ENCODE measurements at regions not wholly inside any gene's neighbourhood (a gene's known extent, or its start where the extent isn't known, plus 50 kb on each side); places are given as distances from the start of the nearest gene placed in this dataset.

- no peak for DNase-seq (ENCODE audit: low read depth, low spot score)
These were observed 298.3 kb downstream of the MATN1 start for GRCh38 chr1:30425046-30425445.

GRCh38 chr1:30423570-30423969 is 299.8 kb downstream of the MATN1 start:
- DNase-seq (ENCODE audit: low read depth, low spot score), result no peak

DNA sequence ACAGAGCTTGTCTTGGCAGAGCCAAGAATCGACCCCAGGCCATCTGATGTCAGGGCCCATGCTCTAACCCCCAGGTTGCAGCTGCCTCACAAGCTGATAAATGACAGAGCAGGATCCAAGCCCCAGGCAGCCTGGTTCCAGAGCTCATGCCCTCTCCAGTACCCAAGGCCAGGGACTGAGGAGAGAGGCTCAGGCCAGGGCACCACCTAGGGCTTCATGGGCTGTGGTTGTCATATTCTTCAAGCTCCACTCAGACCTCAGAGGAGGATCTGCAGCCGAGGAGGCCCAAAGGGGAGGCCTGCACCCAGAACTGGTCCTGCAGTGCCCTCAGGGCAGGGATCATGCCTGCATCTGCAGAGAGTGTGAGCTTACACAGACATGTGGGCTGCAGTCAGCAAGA is 301.1 kb downstream of the MATN1 start:
- no peak for DNase-seq (ENCODE audit: low read depth, low spot score)

DNA sequence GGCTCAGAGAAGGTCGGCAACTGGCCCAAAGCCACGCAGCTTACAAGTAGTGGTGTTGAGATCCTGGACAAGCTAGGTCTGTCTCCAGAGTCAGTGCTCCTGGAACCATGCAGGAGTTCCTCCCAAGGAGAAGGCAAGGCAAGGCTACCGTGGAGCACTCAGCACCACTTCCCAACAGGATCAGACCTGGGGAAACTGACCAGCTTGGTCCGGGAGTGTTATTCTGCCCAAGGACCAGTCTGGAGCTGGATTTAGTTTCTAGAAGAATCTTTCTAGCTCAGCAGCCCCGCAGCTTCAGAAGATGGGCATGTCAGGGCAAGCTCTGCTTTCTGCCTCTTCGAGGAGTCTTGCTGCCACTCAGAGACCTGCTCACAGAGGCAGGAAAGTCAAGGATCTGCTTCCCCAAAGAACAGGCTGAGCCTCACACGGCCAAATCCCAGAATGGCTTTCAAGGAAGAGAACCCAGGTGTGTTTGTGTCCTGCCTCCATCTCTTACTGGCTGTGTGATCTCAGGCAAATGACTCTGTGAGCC is 302.8 kb downstream of the MATN1 start:
- no peak for DNase-seq (ENCODE audit: low read depth, low spot score)

DNA sequence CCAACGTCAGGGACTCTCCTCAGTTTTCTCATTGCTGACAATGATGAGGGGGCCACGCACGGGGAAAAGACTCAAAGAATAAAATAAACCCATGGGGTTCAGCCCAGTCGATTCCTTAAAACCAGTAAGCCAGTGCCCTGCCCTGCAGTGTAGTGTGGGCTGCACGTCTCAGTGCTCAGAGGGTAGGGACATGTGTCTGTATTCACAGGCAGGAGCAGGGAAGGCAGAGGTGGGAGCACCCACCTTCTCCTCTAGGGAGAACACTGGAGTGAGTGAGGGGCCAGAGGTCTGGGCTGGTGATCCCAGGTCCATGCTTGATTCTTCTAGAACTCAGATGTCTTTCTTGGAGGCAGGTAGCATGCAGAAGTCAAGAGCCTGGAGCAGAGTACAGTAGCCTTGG is 303.6 kb downstream of the MATN1 start:
- DNase-seq (ENCODE audit: low read depth, low spot score), result no peak

DNA sequence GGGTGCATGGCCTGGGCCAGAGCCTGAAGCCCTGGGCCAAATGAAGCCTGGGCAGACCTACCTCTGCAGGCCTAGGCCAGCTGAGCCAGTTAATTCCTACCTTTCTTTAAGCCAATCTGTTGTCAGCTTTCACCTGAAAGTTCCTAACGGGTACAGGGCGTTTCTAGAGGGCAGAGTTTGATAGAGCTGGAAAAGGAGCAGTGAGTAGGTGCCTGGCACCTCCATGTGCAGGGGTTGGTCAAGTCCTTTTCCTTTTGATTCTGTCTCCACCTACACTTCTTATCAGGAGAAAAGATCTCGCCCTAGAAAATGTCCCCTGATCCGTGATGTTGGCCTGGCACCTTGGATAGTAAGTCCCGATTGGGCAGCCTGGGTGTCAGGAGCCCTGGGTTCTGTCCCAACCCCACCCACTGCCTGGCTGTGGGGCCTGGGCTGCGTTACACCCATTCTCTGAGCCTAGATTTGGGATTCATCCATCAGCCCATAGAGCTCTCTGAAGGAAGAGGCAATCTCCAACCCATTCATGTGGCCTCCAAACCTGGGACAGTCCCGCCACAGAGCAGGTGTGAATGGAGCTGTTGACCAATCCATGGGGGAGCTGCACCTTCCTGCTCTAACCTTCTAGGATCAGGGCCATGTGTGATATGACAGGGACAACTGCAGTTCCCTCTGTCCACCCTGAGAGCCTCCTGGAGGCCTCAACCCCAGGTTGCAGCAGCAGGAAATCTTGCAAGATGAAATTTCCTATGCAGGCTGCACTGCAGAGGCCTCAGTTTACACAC is 304.3 kb downstream of the MATN1 start:
- DNase-seq (ENCODE audit: low read depth, low spot score), result no peak

- no peak for DNase-seq (ENCODE audit: low read depth, low spot score)
These were observed 305.1 kb downstream of the MATN1 start for GRCh38 chr1:30418061-30418938.

- DNase-seq (ENCODE audit: low read depth, low spot score), result no peak
These were observed 305.7 kb downstream of the MATN1 start for GRCh38 chr1:30417701-30418046.

DNA sequence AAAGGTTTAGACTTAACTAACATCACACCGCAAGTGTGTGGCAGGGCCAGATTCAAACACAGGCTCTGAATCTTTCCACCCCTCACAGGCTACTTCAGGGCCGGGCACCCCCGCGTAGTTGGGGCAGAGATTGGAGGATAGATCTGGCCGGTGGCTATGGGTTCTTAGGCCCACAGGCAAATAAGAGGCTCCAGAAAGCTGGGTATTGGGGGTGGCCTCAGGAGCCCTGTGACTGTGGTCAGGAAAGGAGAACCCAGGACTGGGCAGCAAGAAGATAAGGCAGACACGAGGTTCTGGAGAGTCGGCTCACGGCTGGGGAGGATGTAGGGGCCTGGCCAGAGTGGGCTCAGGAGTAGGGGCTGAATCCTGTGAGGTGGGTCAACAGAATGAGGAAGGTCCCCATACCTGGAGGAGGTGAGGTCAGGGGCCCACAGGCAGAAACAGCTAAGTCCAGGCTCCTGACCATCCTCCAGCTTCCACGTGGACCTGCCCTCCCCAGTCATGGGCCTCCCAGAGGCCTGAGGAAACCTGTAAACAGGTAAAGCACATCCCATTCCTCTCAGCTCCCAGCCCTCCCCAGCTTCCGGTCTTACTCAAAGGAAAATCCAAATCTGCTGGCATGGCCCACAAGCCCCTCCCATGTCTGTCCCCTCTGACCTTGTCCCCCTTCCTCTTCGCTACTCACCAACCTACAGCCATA is 306.2 kb downstream of the MATN1 start:
- DNase-seq (ENCODE audit: low read depth, low spot score), result no peak

- no peak for DNase-seq (ENCODE audit: low read depth, low spot score)
These were observed 307.1 kb downstream of the MATN1 start for GRCh38 chr1:30416221-30416820.

GRCh38 chr1:30415171-30415940 is 308.0 kb downstream of the MATN1 start:
- DNase-seq (ENCODE audit: low read depth, low spot score), result no peak

DNA sequence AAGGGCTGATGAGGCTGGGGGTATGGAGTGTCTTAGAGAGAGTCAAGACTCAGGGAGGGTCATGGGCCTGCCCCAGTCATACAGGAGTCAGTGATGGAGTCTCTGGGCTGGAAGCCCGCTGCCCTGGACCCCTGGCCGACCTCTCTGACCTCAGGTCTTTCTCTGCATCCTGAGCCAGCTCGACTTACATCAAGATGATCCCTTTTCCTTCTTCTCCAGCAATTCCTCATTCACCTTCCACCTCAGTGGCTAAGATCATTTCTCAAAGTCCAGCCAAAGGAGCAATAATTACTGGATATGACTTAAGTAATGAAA is 308.6 kb downstream of the MATN1 start:
- DNase-seq (ENCODE audit: low read depth, low spot score), result no peak

- DNase-seq (ENCODE audit: low read depth, low spot score), result no peak
These were observed 309.1 kb downstream of the MATN1 start for GRCh38 chr1:30414086-30414850.

GRCh38 chr1:30413606-30414005 is 309.8 kb downstream of the MATN1 start:
- DNase-seq (ENCODE audit: low read depth, low spot score), result no peak

GRCh38 chr1:30413111-30413440 is 310.3 kb downstream of the MATN1 start:
- no peak for DNase-seq (ENCODE audit: low read depth, low spot score)

- DNase-seq (ENCODE audit: low read depth, low spot score), result no peak
These were observed 310.9 kb downstream of the MATN1 start for GRCh38 chr1:30412241-30413110.

- DNase-seq (ENCODE audit: low read depth, low spot score), result no peak
These were observed 312.2 kb downstream of the MATN1 start for GRCh38 chr1:30411206-30411605.

DNA sequence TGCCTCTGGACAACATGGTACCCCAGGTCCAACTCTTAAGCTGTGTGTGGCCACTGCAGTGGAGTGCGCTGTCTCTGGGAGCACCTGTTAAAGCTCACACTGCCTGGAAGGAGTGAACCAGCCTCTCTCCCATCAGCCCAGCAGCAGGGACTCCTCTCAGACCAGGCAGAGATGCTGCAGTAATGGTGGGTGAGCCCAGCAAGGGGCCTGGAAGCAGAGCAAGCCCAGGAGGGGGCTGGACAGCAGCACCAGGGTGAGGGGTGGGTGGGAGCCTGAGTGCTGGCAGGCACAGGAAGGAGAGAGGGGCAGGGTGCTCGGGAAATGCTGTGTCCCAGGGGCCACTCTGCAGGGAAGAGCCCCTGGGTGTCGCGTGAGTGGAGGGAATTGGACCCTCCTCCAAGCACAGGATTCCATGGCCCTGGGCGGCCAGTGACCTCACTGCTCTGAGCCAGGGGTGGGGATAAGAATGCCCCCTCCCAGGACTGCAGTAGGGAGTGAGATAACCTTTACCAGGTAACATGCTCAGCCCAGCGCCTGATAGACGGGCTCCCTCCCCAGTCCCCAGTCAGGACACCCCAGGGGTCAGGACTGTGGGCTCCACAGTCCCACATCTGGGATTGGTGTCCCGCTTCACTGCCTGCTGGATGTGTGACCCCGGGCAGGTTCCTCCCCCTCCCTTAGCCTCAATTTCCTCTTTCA is 313.1 kb downstream of the MATN1 start:
- no peak for DNase-seq (ENCODE audit: low read depth, low spot score)

Data from iPS DF 19.7 (cell line).